Trophoblast cell (in vitro differentiated cells and primary cell): ENCODE measurements at regions not wholly inside any gene's neighbourhood (a gene's known extent, or its start where the extent isn't known, plus 50 kb on each side); places are given as distances from the start of the nearest gene placed in this dataset.

Source experiments
- DNase-seq, 2 donors: peaks; one replicate each; pipeline ENCODE4 v3.0.0-alpha.2; 2016
- H2AFZ ChIP-seq: 2 replicates; pipeline ENCODE4 v1.6.1; 2013; ENCODE audit warnings: low read length, moderate library complexity, mild to moderate bottlenecking; ENCODE audit not compliant: insufficient read depth, poor library complexity
- H2AK5ac ChIP-seq: 2 replicates; pipeline ENCODE4 v1.6.1; 2013; ENCODE audit warnings: mild to moderate bottlenecking, low read length
- H2BK120ac ChIP-seq: 2 replicates; pipeline ENCODE4 v1.6.1; 2013; ENCODE audit warnings: low read length, mild to moderate bottlenecking, moderate library complexity; ENCODE audit not compliant: insufficient read depth, poor library complexity
- H2BK12ac ChIP-seq: 2 replicates; pipeline ENCODE4 v1.6.1; 2013; ENCODE audit warnings: mild to moderate bottlenecking, low read length, moderate library complexity
- H2BK5ac ChIP-seq: 2 replicates; pipeline ENCODE4 v1.6.1; 2013; ENCODE audit warnings: low read length, low read depth, moderate library complexity, mild to moderate bottlenecking; ENCODE audit not compliant: poor library complexity
- H3K14ac ChIP-seq: 2 replicates; pipeline ENCODE4 v1.6.1; 2013; ENCODE audit warnings: mild to moderate bottlenecking, low read length
- H3K18ac ChIP-seq: 2 replicates; pipeline ENCODE4 v1.6.1; 2013; ENCODE audit warnings: mild to moderate bottlenecking, low read length
- H3K23ac ChIP-seq: 2 replicates; pipeline ENCODE4 v1.6.1; 2013; ENCODE audit warnings: low read length
- H3K27ac ChIP-seq: 2 replicates; pipeline ENCODE4 v1.5.1; 2013; ENCODE audit warnings: low read depth, mild to moderate bottlenecking, inconsistent platforms, low read length, moderate library complexity
- H3K27me3 ChIP-seq: 2 replicates; pipeline ENCODE4 v1.6.1; 2013; ENCODE audit warnings: inconsistent platforms, mild to moderate bottlenecking, low read length, moderate library complexity; ENCODE audit not compliant: insufficient read depth
- H3K36me3 ChIP-seq, 2 experiments: 1 replicate in 1 of 2; 2 replicates in 1 of 2; pipeline ENCODE4 v1.6.1; 2013; ENCODE audit warnings: low read length in 2 of 2, mild to moderate bottlenecking in 2 of 2, moderate library complexity in 1 of 2; ENCODE audit not compliant: insufficient read depth in 2 of 2, control insufficient read depth in 1 of 2
- H3K4ac ChIP-seq: 2 replicates; pipeline ENCODE4 v1.6.1; 2013; ENCODE audit warnings: low read depth, mild to moderate bottlenecking, low read length, moderate library complexity
- H3K4me1 ChIP-seq, 2 experiments: 1 replicate in 1 of 2; 2 replicates in 1 of 2; pipeline ENCODE4 v1.6.1; 2013; ENCODE audit warnings: low read length in 2 of 2, mild to moderate bottlenecking in 2 of 2, moderate library complexity in 1 of 2; ENCODE audit not compliant: insufficient read depth in 2 of 2, control insufficient read depth in 1 of 2
- H3K4me2 ChIP-seq: 2 replicates; pipeline ENCODE4 v1.6.1; 2013; ENCODE audit warnings: inconsistent platforms, mild to moderate bottlenecking, low read length, moderate library complexity
- H3K4me3 ChIP-seq: 2 replicates; pipeline ENCODE4 v1.5.1; 2013; ENCODE audit warnings: mild to moderate bottlenecking, low read depth, low read length, inconsistent platforms
- H3K79me1 ChIP-seq: one replicate; pipeline ENCODE4 v1.6.1; 2013; ENCODE audit warnings: low read length
- H3K79me2 ChIP-seq: 2 replicates; pipeline ENCODE4 v1.6.1; 2013; ENCODE audit warnings: low read length, mild to moderate bottlenecking; ENCODE audit not compliant: control insufficient read depth, insufficient read depth, poor library complexity
- H3K9ac ChIP-seq: 2 replicates; pipeline ENCODE4 v1.6.1; 2013; ENCODE audit warnings: mild to moderate bottlenecking, low read length
- H3K9me3 ChIP-seq: 2 replicates; pipeline ENCODE4 v1.6.1; 2013; ENCODE audit warnings: low read depth, mild to moderate bottlenecking, control low read depth, inconsistent platforms, low read length; ENCODE audit not compliant: insufficient read depth
- H4K12ac ChIP-seq: 2 replicates; pipeline ENCODE4 v1.6.1; 2013; ENCODE audit warnings: low read depth, mild to moderate bottlenecking, low read length, moderate library complexity
- H4K8ac ChIP-seq: 2 replicates; pipeline ENCODE4 v1.6.1; 2013; ENCODE audit warnings: low read depth, mild to moderate bottlenecking, low read length, moderate library complexity
- H4K91ac ChIP-seq: one replicate; pipeline ENCODE4 v1.6.1; 2013; ENCODE audit warnings: low read depth, mild to moderate bottlenecking, low read length, moderate library complexity
- WGBS: extraction: QIAGEN DNeasy Blood & Tissue Kit; methylation state at CpG from one replicate; pipeline ENCODE4 v1.1.7; 2013; ENCODE audit warnings: missing lambda C conversion rate; ENCODE audit not compliant: insufficient read length, insufficient coverage; ENCODE audit errors: extremely low coverage; 5-methylcytosine and 5-hydroxymethylcytosine counted together

DNA sequence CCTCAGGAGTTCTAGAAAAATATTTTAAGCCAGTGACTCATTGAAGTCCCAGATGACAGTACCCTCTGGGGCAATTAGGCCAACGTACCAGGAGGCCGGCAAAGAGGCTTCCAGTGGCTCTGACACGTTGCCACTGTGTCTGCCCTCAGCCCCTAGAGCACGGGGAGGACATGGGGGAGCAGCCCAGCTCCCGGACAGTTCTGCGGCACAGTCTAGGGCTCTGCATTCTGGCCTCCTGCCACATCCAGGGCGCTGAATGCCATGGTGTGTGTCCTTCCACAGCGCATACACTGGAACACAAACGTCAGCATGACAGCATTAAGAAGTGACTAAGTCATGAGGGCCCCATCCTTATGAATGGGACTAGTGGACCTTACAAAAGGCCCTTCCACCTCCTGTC is 156.2 kb downstream of the RNASET2 start:
- Histone ChIP-seq H3K4me2 (no peak overlapping the region), H2BK120ac (no peak overlapping the region), H2BK12ac (no peak overlapping the region), H3K18ac (no peak overlapping the region), H3K27ac (no peak overlapping the region), H4K91ac (no peak overlapping the region), H4K8ac (no peak overlapping the region), H3K4me1 (no peaks in the 10 kb centered on the region), H3K79me2 (no peaks in the 10 kb centered on the region), H4K12ac (no peak overlapping the region), H3K36me3 (no peaks in the 10 kb centered on the region), H3K27me3 (no peaks in the 10 kb centered on the region), H3K4me3 (no peak overlapping the region), H3K4ac (no peak overlapping the region), H3K14ac (no peak overlapping the region), H3K23ac (no peak overlapping the region), H2AK5ac (no peak overlapping the region), H3K9me3 (no peaks in the 10 kb centered on the region), H2AFZ (no peak overlapping the region), H2BK5ac (no peak overlapping the region), H3K79me1 (no peaks in the 10 kb centered on the region), H3K9ac (no peak overlapping the region)
- DNase-seq: no peak
- no CpG with 5 or more reads among the region's 9 CpGs for WGBS

DNA sequence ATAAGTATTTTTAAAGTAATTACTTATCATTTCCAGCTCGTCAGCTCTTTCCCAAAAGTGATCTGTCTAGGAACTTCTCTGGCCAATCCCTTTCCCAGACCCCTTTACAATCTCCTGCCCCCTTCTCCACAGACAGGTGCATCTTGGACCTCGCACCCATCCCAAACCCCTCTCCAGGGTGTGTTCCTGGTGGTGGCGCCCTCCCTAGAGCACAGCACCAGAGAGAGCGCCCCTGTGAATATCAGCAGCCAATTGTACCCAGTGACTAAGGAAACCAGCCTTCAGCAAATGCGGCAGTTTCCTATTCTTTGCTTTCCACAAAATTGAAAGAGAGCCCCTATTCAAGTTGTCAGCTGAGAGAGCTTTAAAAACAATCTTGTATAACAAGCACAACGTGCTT is 157.7 kb downstream of the RNASET2 start:
- Histone ChIP-seq H4K91ac (no peak overlapping the region), H3K18ac (no peak overlapping the region), H3K27me3 (no peaks in the 10 kb centered on the region), H3K79me1 (no peaks in the 10 kb centered on the region), H3K4me3 (no peak overlapping the region), H3K9ac (no peak overlapping the region), H3K27ac (no peak overlapping the region), H3K23ac (no peak overlapping the region), H3K14ac (no peak overlapping the region), H3K36me3 (no peaks in the 10 kb centered on the region), H3K79me2 (no peaks in the 10 kb centered on the region), H3K4me2 (no peak overlapping the region), H2AK5ac (no peak overlapping the region), H2AFZ (no peak overlapping the region), H2BK12ac (no peak overlapping the region), H3K4me1 (no peaks in the 10 kb centered on the region), H2BK120ac (no peak overlapping the region), H4K12ac (no peak overlapping the region), H2BK5ac (no peak overlapping the region), H3K4ac (no peak overlapping the region), H4K8ac (no peak overlapping the region), H3K9me3 (no peaks in the 10 kb centered on the region)
- no peak for DNase-seq
- WGBS: no CpG with 5 or more reads among the region's 6 CpGs

DNA sequence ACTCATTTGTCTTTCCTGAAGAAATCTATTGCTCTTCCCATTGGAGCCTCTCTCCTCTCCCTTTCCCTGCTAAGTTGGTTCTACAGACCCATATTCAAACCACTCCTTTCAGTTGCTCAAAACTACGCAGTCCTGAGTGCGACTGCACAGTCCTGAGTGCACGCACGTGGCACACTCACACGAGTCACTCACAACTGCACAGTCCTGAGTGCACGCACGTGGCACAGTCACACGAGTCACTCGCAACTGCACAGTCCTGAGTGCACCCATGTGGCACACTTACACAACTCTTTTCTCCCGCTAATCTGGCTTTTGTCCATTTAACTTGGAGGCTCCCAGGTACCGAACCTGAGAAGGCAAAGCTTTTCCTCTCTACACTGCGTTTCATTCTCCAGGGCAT is 159.7 kb downstream of the RNASET2 start:
- no peaks in the 10 kb centered on the region for H3K79me1 ChIP-seq
- H3K9me3 ChIP-seq: no peaks in the 10 kb centered on the region
- H3K36me3 ChIP-seq: no peaks in the 10 kb centered on the region
- no peak overlapping the region for H2BK120ac ChIP-seq
- H3K23ac ChIP-seq: no peak overlapping the region
- H3K14ac ChIP-seq: no peak overlapping the region
- no peak overlapping the region for H4K12ac ChIP-seq
- no peak overlapping the region for H2AFZ ChIP-seq
- no peak overlapping the region for H4K8ac ChIP-seq
- H3K4ac ChIP-seq: no peak overlapping the region
- H2BK5ac ChIP-seq: no peak overlapping the region
- no peak overlapping the region for H3K18ac ChIP-seq
- no peak overlapping the region for H3K9ac ChIP-seq
- H3K27me3 ChIP-seq: no peaks in the 10 kb centered on the region
- no peak overlapping the region for H3K27ac ChIP-seq
- no peaks in the 10 kb centered on the region for H3K4me1 ChIP-seq
- H3K4me3 ChIP-seq: no peak overlapping the region
- H2AK5ac ChIP-seq: no peak overlapping the region
- H3K4me2 ChIP-seq: no peak overlapping the region
- H3K79me2 ChIP-seq: no peaks in the 10 kb centered on the region
- DNase-seq: no peak
- no peak overlapping the region for H4K91ac ChIP-seq
- no peak overlapping the region for H2BK12ac ChIP-seq
- no CpG with 5 or more reads among the region's 12 CpGs for WGBS

DNA sequence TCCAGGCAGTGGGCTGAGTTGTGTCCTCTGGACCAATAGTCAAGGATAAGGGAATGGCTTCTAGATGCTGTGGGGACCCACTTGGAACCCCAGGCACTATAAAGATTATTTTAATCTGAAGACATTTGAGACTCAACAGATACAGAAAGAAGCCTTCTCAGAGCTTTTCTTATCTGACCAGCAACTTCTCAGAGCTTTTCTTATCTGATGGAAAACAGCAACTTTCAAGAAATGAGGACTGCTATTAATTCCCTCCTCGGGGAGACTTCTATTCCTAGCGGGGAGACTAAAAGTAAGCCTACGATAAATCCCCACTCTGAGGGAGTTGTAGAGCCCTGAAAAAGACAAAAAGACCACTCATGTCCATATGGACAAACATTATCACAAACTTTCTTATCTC is 160.5 kb downstream of the RNASET2 start:
- H3K18ac ChIP-seq: no peak overlapping the region
- no peak overlapping the region for H3K4me3 ChIP-seq
- H3K27ac ChIP-seq: no peak overlapping the region
- no peaks in the 10 kb centered on the region for H3K9me3 ChIP-seq
- no peaks in the 10 kb centered on the region for H3K79me2 ChIP-seq
- no peaks in the 10 kb centered on the region for H3K36me3 ChIP-seq
- H3K9ac ChIP-seq: no peak overlapping the region
- no peak overlapping the region for H4K8ac ChIP-seq
- no peak overlapping the region for H3K23ac ChIP-seq
- whole genome bisulfite sequencing: no CpG with 5 or more reads among the region's 3 CpGs
- no peak overlapping the region for H4K91ac ChIP-seq
- no peak overlapping the region for H2BK5ac ChIP-seq
- no peak for DNase-seq
- no peaks in the 10 kb centered on the region for H3K79me1 ChIP-seq
- H3K4me1 ChIP-seq: no peaks in the 10 kb centered on the region
- H4K12ac ChIP-seq: no peak overlapping the region
- no peak overlapping the region for H2BK120ac ChIP-seq
- H3K4ac ChIP-seq: no peak overlapping the region
- H2AFZ ChIP-seq: no peak overlapping the region
- H2AK5ac ChIP-seq: no peak overlapping the region
- no peak overlapping the region for H3K14ac ChIP-seq
- no peak overlapping the region for H3K4me2 ChIP-seq
- no peaks in the 10 kb centered on the region for H3K27me3 ChIP-seq
- no peak overlapping the region for H2BK12ac ChIP-seq
